ENCODE measurements at regions not wholly inside any gene's neighbourhood (a gene's known extent, or its start where the extent isn't known, plus 50 kb on each side); places are given as distances from the start of the nearest gene placed in this dataset.

DNA sequence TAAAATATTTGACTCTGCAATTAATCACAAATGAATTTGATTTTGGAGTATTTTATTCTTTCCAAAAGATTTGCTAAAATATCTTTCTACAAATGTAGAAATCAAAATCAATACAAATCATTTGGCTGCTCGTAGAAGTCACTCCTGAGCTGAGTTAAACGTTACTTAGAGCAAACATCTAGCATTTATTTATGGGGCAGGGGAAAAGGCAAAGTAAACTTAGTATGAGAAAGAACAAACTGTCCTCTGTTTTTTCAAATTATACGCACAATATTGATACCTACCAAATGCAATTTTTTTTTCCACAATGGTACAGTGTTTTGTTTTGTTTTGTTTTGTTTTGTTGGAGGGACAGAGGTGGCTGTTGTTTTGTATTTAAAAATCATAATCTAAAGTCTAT lies 233.8 kb downstream of the TTLL7 start:
- Histone ChIP-seq H3K27me3 (replicated peaks in 1 of 2; ENCODE audit: control insufficient read depth in 2 of 2, insufficient read depth in 2 of 2, low read length in 1 of 2) (no peaks in the 10 kb centered on the region; a peak in 1 of 4 replicates), H3K4me1 (ENCODE audit: control insufficient read depth, insufficient read depth, low read length) (peaks cover 6% of the 10 kb centered on the region), H3K4me2 (ENCODE audit: control insufficient read depth, insufficient read depth) (no peak overlapping the region), H2AFZ (ENCODE audit: control insufficient read depth, low read depth, low read length) (no peak overlapping the region), H3K36me3 (ENCODE audit: control insufficient read depth in 2 of 2, insufficient read depth in 2 of 2, low read length in 1 of 2) (no peaks in the 10 kb centered on the region), H3K9me3 (replicated peaks; ENCODE audit: control insufficient read depth, insufficient read depth, low read length) (no peaks in the 10 kb centered on the region), H3K9ac (ENCODE audit: control insufficient read depth, insufficient read depth, low read length) (no peak overlapping the region), H3K4me3 (no peak overlapping the region), H4K20me1 (ENCODE audit: control insufficient read depth, insufficient read depth) (no peaks in the 10 kb centered on the region), H3K79me2 (ENCODE audit: control insufficient read depth, insufficient read depth, low read length) (no peaks in the 10 kb centered on the region), H3K27ac (ENCODE audit: control insufficient read depth, insufficient read depth) (no peak overlapping the region)
- FAIRE-seq = no peak
- no TSS peak for BruUV-seq (replicated peaks)
- no peak for ATAC-seq
- in situ Hi-C loops (cut with MboI) = no loop called here
- intact Hi-C loops (cut with micrococcal nuclease; ENCODE audit: unreplicated experiment) = no loop called here
- ChIA-PET POLR2A (no interaction called here), SMC1A (ENCODE audit: uncharacterized antibody, unreplicated experiment) (no interaction called here), RAD21 (ENCODE audit: unreplicated experiment) (no interaction called here), CTCF (no interaction called here)
- TF ChIP-seq TBL1XR1 (IDR thresholded peaks at IDR 0.05; ENCODE audit: low read depth, low read length) (no peak), TAF1 (IDR thresholded peaks at IDR 0.05; ENCODE audit: borderline replicate concordance, low read depth, low read length) (no peak), ZNF274 (IDR thresholded peaks at IDR 0.05; ENCODE audit: insufficient read depth, insufficient read length) (no peak), ZNF207 (IDR thresholded peaks at IDR 0.05; ENCODE audit: borderline replicate concordance) (no peak)
- 65% methylated on average over 3 of the region's 3 CpGs for WGBS (ENCODE audit: insufficient coverage, insufficient replicate concordance, low lambda C conversion rate, missing lambda C conversion rate)
- DNase-seq (ENCODE audit: low read depth, low spot score) = no peak

DNA sequence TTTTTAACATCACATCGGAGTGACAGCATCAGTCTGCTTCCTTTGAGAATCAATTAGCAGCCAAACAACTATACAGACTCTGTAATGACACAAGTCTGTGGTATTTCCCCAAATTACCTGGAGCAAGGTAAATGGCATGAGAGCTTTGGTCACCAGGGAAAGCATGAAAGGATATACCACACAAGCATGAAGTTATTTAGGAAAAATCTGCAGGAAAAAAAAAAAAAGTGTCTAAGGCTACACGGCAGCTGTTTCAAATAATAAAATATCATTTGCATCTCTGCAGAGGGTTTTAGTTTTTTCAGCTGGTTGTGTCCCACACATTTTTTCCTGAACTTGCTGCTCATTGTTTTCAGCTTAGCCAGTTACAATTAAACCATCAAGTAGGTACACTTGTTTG lies 234.7 kb downstream of the TTLL7 start:
- FAIRE-seq = no peak
- Histone ChIP-seq H3K4me1 (ENCODE audit: control insufficient read depth, insufficient read depth, low read length) (peaks cover 6% of the 10 kb centered on the region), H3K4me3 (no peak overlapping the region), H3K9me3 (replicated peaks; ENCODE audit: control insufficient read depth, insufficient read depth, low read length) (no peaks in the 10 kb centered on the region), H3K9ac (ENCODE audit: control insufficient read depth, insufficient read depth, low read length) (no peak overlapping the region), H3K27me3 (replicated peaks in 1 of 2; ENCODE audit: control insufficient read depth in 2 of 2, insufficient read depth in 2 of 2, low read length in 1 of 2) (no peaks in the 10 kb centered on the region; a peak in 1 of 4 replicates), H4K20me1 (ENCODE audit: control insufficient read depth, insufficient read depth) (no peaks in the 10 kb centered on the region), H2AFZ (ENCODE audit: control insufficient read depth, low read depth, low read length) (no peak overlapping the region), H3K4me2 (ENCODE audit: control insufficient read depth, insufficient read depth) (no peak overlapping the region), H3K27ac (ENCODE audit: control insufficient read depth, insufficient read depth) (no peak overlapping the region), H3K79me2 (ENCODE audit: control insufficient read depth, insufficient read depth, low read length) (no peaks in the 10 kb centered on the region), H3K36me3 (ENCODE audit: control insufficient read depth in 2 of 2, insufficient read depth in 2 of 2, low read length in 1 of 2) (no peaks in the 10 kb centered on the region)
- ChIA-PET SMC1A (ENCODE audit: uncharacterized antibody, unreplicated experiment) (interaction anchor here (1.1 kb wide), 1 partner anchor 9 kb away, joined by 4 read pairs; no protein-coding TSS in a partner anchor), POLR2A (no interaction called here), RAD21 (ENCODE audit: unreplicated experiment) (no interaction called here), CTCF (interaction anchor here (0.8 kb wide), 1 partner anchor 10 kb away, joined by 3 read pairs; no protein-coding TSS in a partner anchor)
- no TSS peak for BruUV-seq (replicated peaks)
- ATAC-seq = no peak
- no peak for DNase-seq (ENCODE audit: low read depth, low spot score)
- intact Hi-C loops (cut with micrococcal nuclease; ENCODE audit: unreplicated experiment) (loop anchor here (5.0 kb wide), 1 partner anchor 267 kb away; no protein-coding TSS in a partner anchor), in situ Hi-C loops (cut with MboI) (no loop called here)
- 67% methylated on average over 2 of the region's 2 CpGs for WGBS (ENCODE audit: insufficient coverage, insufficient replicate concordance, low lambda C conversion rate, missing lambda C conversion rate)
- TF ChIP-seq IKZF1 (conservative IDR thresholded peaks at IDR 0.05) (no peak), ATF7 (IDR thresholded peaks at IDR 0.05; ENCODE audit: low read depth) (no peak), EED (IDR thresholded peaks at IDR 0.05; ENCODE audit: low read depth) (no peak), KAT2A (conservative IDR thresholded peaks at IDR 0.05; ENCODE audit: control insufficient read depth, low read depth, low read length) (no peak), EGR1 (IDR thresholded peaks at IDR 0.05; ENCODE audit: borderline replicate concordance in 1 of 2, low read depth in 2 of 2, low read length in 2 of 2) (no peak), ZNF207 (IDR thresholded peaks at IDR 0.05; ENCODE audit: borderline replicate concordance) (no peak), CBFB (IDR thresholded peaks at IDR 0.05; ENCODE audit: low read depth) (no peak), GABPA (IDR thresholded peaks at IDR 0.05; ENCODE audit: low read depth) (no peak), CHD4 (IDR thresholded peaks at IDR 0.05) (no peak), HDAC6 (IDR thresholded peaks at IDR 0.05; ENCODE audit: unreplicated experiment) (no peak), FOXK2 (IDR thresholded peaks at IDR 0.05) (no peak), CREM (IDR thresholded peaks at IDR 0.05; ENCODE audit: low read depth) (no peak)
- TF ChIP-seq, protein P1, sequence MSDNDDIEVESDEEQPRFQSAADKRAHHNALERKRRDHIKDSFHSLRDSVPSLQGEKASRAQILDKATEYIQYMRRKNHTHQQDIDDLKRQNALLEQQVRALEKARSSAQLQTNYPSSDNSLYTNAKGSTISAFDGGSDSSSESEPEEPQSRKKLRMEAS (IDR thresholded peaks at IDR 0.05; ENCODE audit: low read depth, low read length) = no peak
- TF ChIP-seq, protein P2, sequence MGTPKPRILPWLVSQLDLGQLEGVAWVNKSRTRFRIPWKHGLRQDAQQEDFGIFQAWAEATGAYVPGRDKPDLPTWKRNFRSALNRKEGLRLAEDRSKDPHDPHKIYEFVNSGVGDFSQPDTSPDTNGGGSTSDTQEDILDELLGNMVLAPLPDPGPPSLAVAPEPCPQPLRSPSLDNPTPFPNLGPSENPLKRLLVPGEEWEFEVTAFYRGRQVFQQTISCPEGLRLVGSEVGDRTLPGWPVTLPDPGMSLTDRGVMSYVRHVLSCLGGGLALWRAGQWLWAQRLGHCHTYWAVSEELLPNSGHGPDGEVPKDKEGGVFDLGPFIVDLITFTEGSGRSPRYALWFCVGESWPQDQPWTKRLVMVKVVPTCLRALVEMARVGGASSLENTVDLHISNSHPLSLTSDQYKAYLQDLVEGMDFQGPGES (IDR thresholded peaks at IDR 0.05) = no peak
